ENCODE measurements at regions not wholly inside any gene's neighbourhood (a gene's known extent, or its start where the extent isn't known, plus 50 kb on each side); places are given as distances from the start of the nearest gene placed in this dataset.
"Not testable (repeated sequence)": the region's sequence is repeated elsewhere in the genome, so short reads cannot be mapped to it uniquely, and the experiment has no call there.

DNA sequence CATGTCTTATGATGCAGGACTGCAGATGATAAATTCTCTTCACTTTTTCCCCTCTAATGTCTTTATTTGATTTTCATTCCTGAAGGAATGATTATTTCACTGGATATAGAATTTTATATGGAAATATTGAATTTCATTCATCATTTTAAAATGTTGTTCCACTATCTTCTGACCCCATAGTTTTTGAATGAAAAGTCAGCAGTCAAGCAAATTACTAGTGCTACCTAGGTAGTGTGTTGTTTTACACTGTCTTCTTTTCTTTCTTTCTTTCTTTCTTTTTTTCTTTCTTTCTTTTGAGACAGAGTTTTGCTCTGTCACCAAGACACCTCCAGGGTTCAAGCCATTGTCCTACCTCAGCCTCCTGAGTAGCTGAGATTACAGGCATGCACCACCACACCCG, 76.9 kb downstream of the WSB1 start:
- H3K4me1 ChIP-seq: no peaks in the 10 kb centered on the region
- peaks cover 0 to 6% (median 2%) of the 10 kb centered on the region in 4 donors for H3K9me3 ChIP-seq
- H3K4me3 ChIP-seq: no peak overlapping the region
- H3K36me3 ChIP-seq: no peaks in the 10 kb centered on the region
- DNase-seq (no peak), ATAC-seq (ENCODE audit: low FRiP score in 2 of 2) (no peak)
- no peaks in the 10 kb centered on the region for H3K27me3 ChIP-seq
- no peak for TF ChIP-seq EP300 (IDR thresholded peaks at IDR 0.05)
- TF ChIP-seq, protein P1, sequence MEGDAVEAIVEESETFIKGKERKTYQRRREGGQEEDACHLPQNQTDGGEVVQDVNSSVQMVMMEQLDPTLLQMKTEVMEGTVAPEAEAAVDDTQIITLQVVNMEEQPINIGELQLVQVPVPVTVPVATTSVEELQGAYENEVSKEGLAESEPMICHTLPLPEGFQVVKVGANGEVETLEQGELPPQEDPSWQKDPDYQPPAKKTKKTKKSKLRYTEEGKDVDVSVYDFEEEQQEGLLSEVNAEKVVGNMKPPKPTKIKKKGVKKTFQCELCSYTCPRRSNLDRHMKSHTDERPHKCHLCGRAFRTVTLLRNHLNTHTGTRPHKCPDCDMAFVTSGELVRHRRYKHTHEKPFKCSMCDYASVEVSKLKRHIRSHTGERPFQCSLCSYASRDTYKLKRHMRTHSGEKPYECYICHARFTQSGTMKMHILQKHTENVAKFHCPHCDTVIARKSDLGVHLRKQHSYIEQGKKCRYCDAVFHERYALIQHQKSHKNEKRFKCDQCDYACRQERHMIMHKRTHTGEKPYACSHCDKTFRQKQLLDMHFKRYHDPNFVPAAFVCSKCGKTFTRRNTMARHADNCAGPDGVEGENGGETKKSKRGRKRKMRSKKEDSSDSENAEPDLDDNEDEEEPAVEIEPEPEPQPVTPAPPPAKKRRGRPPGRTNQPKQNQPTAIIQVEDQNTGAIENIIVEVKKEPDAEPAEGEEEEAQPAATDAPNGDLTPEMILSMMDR (IDR thresholded peaks at IDR 0.05): no peak
- TF ChIP-seq POLR2A (IDR thresholded peaks at IDR 0.05): no peak
- TF ChIP-seq POLR2AphosphoS5 (IDR thresholded peaks at IDR 0.05): no peak
- H3K27ac ChIP-seq: no peak overlapping the region
- WGBS, 2 donors: 100% methylated on average over 1 of the region's 1 CpG

DNA sequence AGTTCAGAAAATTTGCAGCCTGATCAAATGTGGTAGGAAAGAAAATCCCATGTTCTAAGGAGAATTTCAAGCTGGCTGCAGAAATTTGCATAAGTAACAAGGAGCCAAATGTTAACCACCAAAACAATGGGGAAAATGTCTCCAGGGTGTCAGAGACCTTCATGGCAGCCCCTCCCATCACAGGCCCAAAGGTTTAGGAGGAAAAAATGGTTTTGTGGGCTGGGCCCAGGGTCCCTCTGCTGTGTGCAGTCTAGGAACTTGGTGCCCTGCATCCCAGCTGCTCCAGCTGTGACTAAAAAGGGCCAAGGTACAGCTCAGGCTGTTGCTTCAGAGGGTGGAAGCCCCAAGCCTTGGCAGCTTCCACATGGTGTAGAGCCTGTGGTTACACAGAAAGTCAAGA, 79.8 kb downstream of the WSB1 start:
- H3K27ac ChIP-seq; H3K9me3 ChIP-seq; DNase-seq; H3K36me3 ChIP-seq; H3K4me1 ChIP-seq; H3K4me3 ChIP-seq; H3K27me3 ChIP-seq; ATAC-seq (ENCODE audit: low FRiP score in 2 of 2): not testable (repeated sequence)

DNA sequence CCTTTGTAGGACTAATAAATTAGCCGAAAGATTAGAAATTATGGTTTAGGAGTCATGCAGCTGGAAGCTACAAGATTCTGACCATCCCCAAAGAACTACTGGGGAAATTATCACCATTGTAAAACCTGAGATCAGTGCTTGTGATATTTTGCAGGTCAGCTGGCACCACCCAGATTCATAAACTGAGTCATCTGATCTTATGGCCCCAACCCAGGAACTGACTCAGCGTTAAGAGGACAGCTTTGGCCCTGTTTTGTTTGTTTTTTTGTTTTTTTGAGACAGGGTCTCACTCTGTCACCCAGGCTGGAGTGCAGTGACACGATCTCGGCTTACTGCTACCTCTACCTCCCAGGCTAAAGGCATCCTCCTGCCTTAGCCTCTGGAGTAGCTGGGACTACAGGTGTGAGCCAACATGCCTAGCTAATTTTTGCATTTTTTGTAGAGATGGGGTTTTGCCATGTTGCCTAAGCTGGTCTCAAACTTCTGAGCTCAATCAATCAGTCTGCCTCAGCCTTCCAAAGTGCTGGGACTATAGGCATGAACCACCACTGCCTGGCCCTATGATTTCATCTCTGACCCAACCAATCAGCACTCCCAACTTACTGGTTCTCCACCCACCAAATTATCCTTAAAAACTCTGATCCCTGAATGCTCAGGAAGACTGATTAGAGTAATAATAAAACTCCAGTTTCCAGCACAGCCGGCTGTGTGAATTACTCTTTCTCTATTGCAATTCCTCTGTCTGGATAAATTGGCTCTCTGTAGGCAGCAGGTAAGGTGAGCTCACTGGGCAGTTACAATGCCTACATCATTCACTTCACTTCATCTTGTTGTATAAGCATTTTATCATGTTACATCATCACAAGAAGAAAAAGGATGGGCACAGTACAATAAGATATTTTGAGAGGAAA, 79.4 kb upstream of the KSR1 start:
- Histone ChIP-seq H3K4me1 (peaks cover 10 to 18% (median 15%) of the 10 kb centered on the region in 4 donors), H3K4me3 (no peak overlapping the region), H3K9me3 (peaks cover 0 to 6% (median 0%) of the 10 kb centered on the region in 4 donors), H3K27ac (no peak overlapping the region), H3K27me3 (no peaks in the 10 kb centered on the region), H3K36me3 (no peaks in the 10 kb centered on the region)
- WGBS, 2 donors: 81 to 84% methylated on average over 5 of the region's 5 CpGs
- ATAC-seq (ENCODE audit: low FRiP score in 2 of 2) (no peak), DNase-seq (no peak)
- TF ChIP-seq POLR2A (IDR thresholded peaks at IDR 0.05) (no peak), EP300 (IDR thresholded peaks at IDR 0.05) (no peak), POLR2AphosphoS5 (IDR thresholded peaks at IDR 0.05) (no peak)
- TF ChIP-seq, protein P1 (IDR thresholded peaks at IDR 0.05): no peak

DNA sequence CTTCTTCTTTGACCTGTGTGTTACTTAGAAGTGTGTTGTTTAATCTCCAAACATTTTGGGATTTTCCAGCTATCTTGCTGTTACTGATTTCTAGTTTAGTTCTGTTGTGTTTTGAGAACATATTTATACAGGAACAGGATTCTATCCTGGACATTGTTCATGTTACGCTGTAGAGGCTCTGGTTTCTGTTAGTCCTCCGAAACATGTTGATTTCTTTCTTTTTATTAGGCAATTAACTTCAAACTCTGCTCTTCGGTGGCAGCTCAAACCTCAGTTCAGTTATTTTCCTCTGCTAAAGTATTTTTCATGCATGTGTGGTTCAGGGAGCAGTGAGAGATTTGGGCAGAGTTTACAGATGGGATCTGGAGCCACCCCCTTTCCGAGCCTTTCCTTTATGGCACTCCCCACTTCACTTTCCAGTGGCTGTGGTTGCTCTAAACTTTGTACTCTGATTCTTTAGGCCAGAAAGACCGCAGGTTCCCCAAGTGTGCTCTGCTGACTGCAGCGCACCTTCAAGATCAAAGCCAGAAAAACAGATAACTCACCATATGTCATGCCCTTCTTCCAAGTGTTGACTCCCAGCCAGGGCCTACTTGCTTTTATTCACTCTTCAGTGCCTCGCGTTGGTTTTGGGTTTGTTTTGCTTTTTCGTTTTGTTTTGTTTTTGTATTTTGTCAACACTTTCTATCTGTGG, 77.6 kb upstream of the KSR1 start:
- peaks cover 10 to 18% (median 15%) of the 10 kb centered on the region in 4 donors for H3K4me1 ChIP-seq
- TF ChIP-seq POLR2AphosphoS5 (IDR thresholded peaks at IDR 0.05) (no peak), EP300 (IDR thresholded peaks at IDR 0.05) (no peak), POLR2A (IDR thresholded peaks at IDR 0.05) (no peak)
- TF ChIP-seq, protein P1 (IDR thresholded peaks at IDR 0.05): no peak
- H3K4me3 ChIP-seq: no peak overlapping the region
- DNase-seq (no peak), ATAC-seq (ENCODE audit: low FRiP score in 2 of 2) (no peak)
- H3K27ac ChIP-seq: no peak overlapping the region
- no peaks in the 10 kb centered on the region for H3K27me3 ChIP-seq
- no peaks in the 10 kb centered on the region for H3K36me3 ChIP-seq
- 85 to 88% methylated on average over 9 of the region's 9 CpGs for WGBS, 2 donors
- H3K9me3 ChIP-seq: peaks cover 0 to 6% (median 0%) of the 10 kb centered on the region in 4 donors

DNA sequence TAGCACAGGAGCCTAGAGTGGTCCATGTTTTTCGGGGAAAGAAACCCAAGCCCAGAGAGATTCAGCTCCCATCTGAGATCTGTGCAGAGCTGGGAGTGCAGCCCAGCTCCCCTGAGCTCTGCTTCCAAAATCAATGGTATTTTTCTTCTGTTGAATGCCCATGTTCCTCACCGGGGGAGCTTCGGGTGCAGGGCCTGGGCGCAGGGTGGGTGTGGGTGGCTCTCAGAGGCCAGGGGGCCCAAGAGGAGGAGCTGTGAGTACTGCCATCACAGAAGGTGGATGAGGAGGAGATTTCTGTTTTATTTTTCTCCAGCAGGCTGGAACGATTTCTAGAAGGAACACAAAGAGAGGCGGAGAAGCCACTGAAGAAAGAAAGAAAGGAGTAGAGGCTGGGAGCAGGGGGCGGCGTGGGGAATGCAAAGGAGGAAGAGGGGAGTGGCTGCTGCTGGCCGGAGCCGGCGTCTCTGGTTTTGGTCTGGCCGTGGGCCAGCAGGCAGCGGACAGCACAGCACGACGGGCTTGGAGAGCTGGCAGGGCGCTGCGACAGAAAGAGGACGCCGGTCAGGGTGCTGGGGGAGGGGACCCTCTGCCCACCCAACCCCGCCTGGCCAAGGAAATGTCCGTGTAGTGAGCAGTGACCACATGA, 76.2 kb upstream of the KSR1 start:
- Histone ChIP-seq H3K27ac (peak overlapping the region in 1 of 4 donors; percentile 28), H3K9me3 (no peaks in the 10 kb centered on the region), H3K36me3 (no peaks in the 10 kb centered on the region), H3K27me3 (no peaks in the 10 kb centered on the region), H3K4me1 (peaks cover 14 to 26% (median 17%) of the 10 kb centered on the region in 4 donors), H3K4me3 (peak overlapping the region in 2 of 4 donors; percentile 9 to 32)
- TF ChIP-seq POLR2A (IDR thresholded peaks at IDR 0.05) (no peak), POLR2AphosphoS5 (IDR thresholded peaks at IDR 0.05) (no peak), EP300 (IDR thresholded peaks at IDR 0.05) (no peak)
- TF ChIP-seq, protein P1 (IDR thresholded peaks at IDR 0.05): no peak
- ATAC-seq (ENCODE audit: low FRiP score in 2 of 2) (peak; percentile 59 to 85), DNase-seq (peak; percentile 72 to 87)
- 10 to 16% methylated on average over 21 of the region's 21 CpGs for WGBS, 2 donors
